GM12865 (cell line): ENCODE measurements at regions not wholly inside any gene's neighbourhood (a gene's known extent, or its start where the extent isn't known, plus 50 kb on each side); places are given as distances from the start of the nearest gene placed in this dataset.

ENCODE experiments used
- DNase-seq: peaks from one replicate; pipeline ENCODE4 v3.0.0; 2010; ENCODE audit warnings: low read depth
- H3K4me3 ChIP-seq: 2 replicates; pipeline ENCODE4 v1.5.1; 2011; ENCODE audit warnings: mild to moderate bottlenecking, low read depth, low read length, control low read depth
- TF ChIP-seq, protein P1 (sequence below): IDR thresholded peaks from 2 replicates; pipeline ENCODE4 v1.5.1; 2011; ENCODE audit warnings: low read length, control low read depth, low read depth, inconsistent platforms; ENCODE audit not compliant: insufficient read depth; ENCODE audit errors: missing control alignments

GRCh38 chr11:133692126-133692934 lies 153.0 kb downstream of the SPATA19 start:
- no peak for DNase-seq
- no peak overlapping the region for H3K4me3 ChIP-seq
- TF ChIP-seq, protein P1, sequence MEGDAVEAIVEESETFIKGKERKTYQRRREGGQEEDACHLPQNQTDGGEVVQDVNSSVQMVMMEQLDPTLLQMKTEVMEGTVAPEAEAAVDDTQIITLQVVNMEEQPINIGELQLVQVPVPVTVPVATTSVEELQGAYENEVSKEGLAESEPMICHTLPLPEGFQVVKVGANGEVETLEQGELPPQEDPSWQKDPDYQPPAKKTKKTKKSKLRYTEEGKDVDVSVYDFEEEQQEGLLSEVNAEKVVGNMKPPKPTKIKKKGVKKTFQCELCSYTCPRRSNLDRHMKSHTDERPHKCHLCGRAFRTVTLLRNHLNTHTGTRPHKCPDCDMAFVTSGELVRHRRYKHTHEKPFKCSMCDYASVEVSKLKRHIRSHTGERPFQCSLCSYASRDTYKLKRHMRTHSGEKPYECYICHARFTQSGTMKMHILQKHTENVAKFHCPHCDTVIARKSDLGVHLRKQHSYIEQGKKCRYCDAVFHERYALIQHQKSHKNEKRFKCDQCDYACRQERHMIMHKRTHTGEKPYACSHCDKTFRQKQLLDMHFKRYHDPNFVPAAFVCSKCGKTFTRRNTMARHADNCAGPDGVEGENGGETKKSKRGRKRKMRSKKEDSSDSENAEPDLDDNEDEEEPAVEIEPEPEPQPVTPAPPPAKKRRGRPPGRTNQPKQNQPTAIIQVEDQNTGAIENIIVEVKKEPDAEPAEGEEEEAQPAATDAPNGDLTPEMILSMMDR = no peak

- TF ChIP-seq, protein P1 = no peak
- no peak overlapping the region for H3K4me3 ChIP-seq
- DNase-seq = no peak
These were observed 155.5 kb upstream of the OPCML start for GRCh38 chr11:133687781-133688180.

- TF ChIP-seq, protein P1 = no peak
- no peak for DNase-seq
- no peak overlapping the region for H3K4me3 ChIP-seq
These were observed 149.6 kb upstream of the OPCML start for GRCh38 chr11:133681901-133682300.

DNA sequence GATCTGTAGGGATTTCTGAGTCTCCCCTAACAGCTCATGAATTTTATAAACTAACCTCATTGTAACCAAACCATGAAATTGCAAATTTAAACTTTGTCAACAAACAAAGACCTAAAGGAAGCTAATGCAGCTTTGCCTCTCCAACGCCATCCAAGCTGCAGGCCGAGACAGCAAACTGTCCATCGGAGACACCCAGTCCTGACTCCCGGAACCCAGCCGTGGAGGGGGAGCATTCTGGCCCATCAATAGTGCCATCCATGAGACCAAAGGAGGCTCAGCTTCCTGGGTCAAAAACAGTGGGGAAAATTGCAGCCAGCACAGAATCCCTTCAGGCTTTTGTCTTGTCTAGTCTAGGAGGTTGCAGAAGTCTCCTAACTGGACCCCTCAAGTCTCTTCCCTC lies 147.6 kb upstream of the OPCML start:
- TF ChIP-seq, protein P1 = no peak

DNA sequence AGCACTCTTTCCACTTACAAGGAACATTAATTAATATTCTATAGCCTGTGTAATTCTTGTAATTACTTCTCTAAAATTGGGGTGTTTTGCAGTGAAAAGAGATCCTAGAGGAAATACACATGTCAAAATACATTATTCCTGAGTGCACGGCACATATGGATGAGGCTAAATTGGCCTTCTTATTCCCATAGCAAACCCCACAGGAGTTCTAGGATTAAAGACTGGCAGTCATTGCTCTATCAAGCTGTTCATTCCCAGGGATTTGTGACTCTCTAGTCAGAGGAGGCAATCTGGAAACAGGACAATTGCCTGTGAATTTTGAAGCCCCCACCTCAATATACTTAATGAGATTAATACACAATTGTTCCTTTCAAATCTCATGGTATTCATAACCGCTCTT lies 145.9 kb upstream of the OPCML start:
- no peak overlapping the region for H3K4me3 ChIP-seq
- no peak for DNase-seq
- TF ChIP-seq, protein P1 = no peak

More for the DNA sequence above, 147.6 kb upstream of the OPCML start:
- no peak overlapping the region for H3K4me3 ChIP-seq
- no peak for DNase-seq

- no peak overlapping the region for H3K4me3 ChIP-seq
- DNase-seq = no peak
- TF ChIP-seq, protein P1 = no peak
These were observed 145.1 kb upstream of the OPCML start for GRCh38 chr11:133677387-133677786.

DNA sequence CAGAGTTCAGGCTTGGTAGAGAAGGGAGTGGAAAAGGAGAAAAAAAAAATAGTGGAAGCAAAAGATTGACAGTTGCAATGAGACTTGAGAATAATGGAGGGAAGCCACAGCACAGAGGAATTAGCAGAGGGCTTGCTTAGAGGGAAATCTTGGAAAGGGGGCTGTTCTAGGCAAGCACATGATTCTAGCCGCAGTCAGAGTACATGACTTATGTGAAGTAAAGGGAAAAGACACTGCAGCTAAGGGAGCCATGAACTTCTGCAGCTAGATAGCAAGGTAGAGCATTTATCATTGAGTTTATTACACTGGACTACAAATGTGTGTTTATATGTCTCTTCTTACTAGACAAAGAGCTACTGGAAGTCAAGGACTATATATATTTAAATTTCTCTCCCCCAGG lies 144.0 kb upstream of the OPCML start:
- TF ChIP-seq, protein P1 = no peak

More for the DNA sequence above, 144.0 kb upstream of the OPCML start:
- H3K4me3 ChIP-seq = no peak overlapping the region
- DNase-seq = no peak
